ENCODE measurements at regions not wholly inside any gene's neighbourhood (a gene's known extent, or its start where the extent isn't known, plus 50 kb on each side); places are given as distances from the start of the nearest gene placed in this dataset.

- H3K9me3 ChIP-seq: no peaks in the 10 kb centered on the region
- TF ChIP-seq POLR2AphosphoS5 (IDR thresholded peaks at IDR 0.05) (no peak), CTCF (IDR thresholded peaks at IDR 0.05) (no peak), POLR2A (IDR thresholded peaks at IDR 0.05) (no peak)
- H3K4me1 ChIP-seq (replicated peaks): no peaks in the 10 kb centered on the region
- H3K36me3 ChIP-seq: no peaks in the 10 kb centered on the region
- no peak for DNase-seq (ENCODE audit: low spot score)
- no peak overlapping the region for H3K27ac ChIP-seq
- intact Hi-C loops (cut with DNase I): no loop called here
- no peak overlapping the region for H3K4me3 ChIP-seq
- 72% methylated on average over 3 of the region's 3 CpGs for WGBS
- H3K27me3 ChIP-seq (replicated peaks; ENCODE audit: insufficient read depth): no peaks in the 10 kb centered on the region
These were observed 226.9 kb upstream of the CHRNA7 start for GRCh38 chr15:31803388-31803884.

GRCh38 chr15:31805090-31805662 lies 225.1 kb upstream of the CHRNA7 start:
- no peak for DNase-seq (ENCODE audit: low spot score)
- no peaks in the 10 kb centered on the region for H3K4me1 ChIP-seq (replicated peaks)
- no peaks in the 10 kb centered on the region for H3K36me3 ChIP-seq
- 81% methylated on average over 5 of the region's 5 CpGs for WGBS
- H3K9me3 ChIP-seq: no peaks in the 10 kb centered on the region
- H3K27me3 ChIP-seq (replicated peaks; ENCODE audit: insufficient read depth): no peaks in the 10 kb centered on the region
- H3K4me3 ChIP-seq: no peak overlapping the region
- intact Hi-C loops (cut with DNase I): no loop called here
- TF ChIP-seq POLR2A (IDR thresholded peaks at IDR 0.05) (no peak), POLR2AphosphoS5 (IDR thresholded peaks at IDR 0.05) (no peak), CTCF (IDR thresholded peaks at IDR 0.05) (no peak)
- H3K27ac ChIP-seq: no peak overlapping the region

GRCh38 chr15:31806106-31806505 lies 224.2 kb upstream of the CHRNA7 start:
- H3K36me3 ChIP-seq: no peaks in the 10 kb centered on the region
- no peaks in the 10 kb centered on the region for H3K27me3 ChIP-seq (replicated peaks; ENCODE audit: insufficient read depth)
- H3K9me3 ChIP-seq: no peaks in the 10 kb centered on the region
- no peak for DNase-seq (ENCODE audit: low spot score)
- intact Hi-C loops (cut with DNase I): no loop called here
- TF ChIP-seq CTCF (IDR thresholded peaks at IDR 0.05) (no peak), POLR2AphosphoS5 (IDR thresholded peaks at IDR 0.05) (no peak), POLR2A (IDR thresholded peaks at IDR 0.05) (no peak)
- H3K27ac ChIP-seq: no peak overlapping the region
- H3K4me1 ChIP-seq (replicated peaks): no peaks in the 10 kb centered on the region
- H3K4me3 ChIP-seq: no peak overlapping the region

- Histone ChIP-seq H3K36me3 (no peaks in the 10 kb centered on the region), H3K27ac (no peak overlapping the region), H3K27me3 (replicated peaks; ENCODE audit: insufficient read depth) (no peaks in the 10 kb centered on the region), H3K4me1 (replicated peaks) (no peaks in the 10 kb centered on the region), H3K4me3 (no peak overlapping the region), H3K9me3 (no peaks in the 10 kb centered on the region)
- TF ChIP-seq POLR2A (IDR thresholded peaks at IDR 0.05): no peak
- WGBS: 96% methylated on average over 10 of the region's 10 CpGs
- no peak for DNase-seq (ENCODE audit: low spot score)
- intact Hi-C loops (cut with DNase I): no loop called here
These were observed 218.7 kb upstream of the CHRNA7 start for GRCh38 chr15:31811641-31812040.

GRCh38 chr15:31814082-31814481 lies 216.2 kb upstream of the CHRNA7 start:
- H3K27me3 ChIP-seq (replicated peaks; ENCODE audit: insufficient read depth): no peaks in the 10 kb centered on the region
- no peak for DNase-seq (ENCODE audit: low spot score)
- TF ChIP-seq POLR2AphosphoS5 (IDR thresholded peaks at IDR 0.05) (no peak), POLR2A (IDR thresholded peaks at IDR 0.05) (no peak), CTCF (IDR thresholded peaks at IDR 0.05) (no peak)
- no peak overlapping the region for H3K27ac ChIP-seq
- no peaks in the 10 kb centered on the region for H3K9me3 ChIP-seq
- no peak overlapping the region for H3K4me3 ChIP-seq
- no peaks in the 10 kb centered on the region for H3K4me1 ChIP-seq (replicated peaks)
- WGBS: 78% methylated on average over 5 of the region's 5 CpGs
- intact Hi-C loops (cut with DNase I): no loop called here
- no peaks in the 10 kb centered on the region for H3K36me3 ChIP-seq

Data from prostate gland (tissue), 2 donors.